ENCODE measurements at regions not wholly inside any gene's neighbourhood (a gene's known extent, or its start where the extent isn't known, plus 50 kb on each side); places are given as distances from the start of the nearest gene placed in this dataset.

GRCh38 chr11:70666311-70666710 is 268.0 kb downstream of the CTTN start:
- ATAC-seq (no peak), FAIRE-seq (no peak), DNase-seq (ENCODE audit: low spot score) (no peak)
- no peaks in the 10 kb centered on the region for H3K27me3 ChIP-seq (ENCODE audit: control insufficient read depth in 1 of 2, insufficient read depth in 2 of 2, low read length in 2 of 2)
- no TSS peak for BruUV-seq (replicated peaks)
- 0 out of 2 replicates have a peak, but pooled peaks have one; percentile 26 for TF ChIP-seq HIC2 (CRISPR knock-in tag; IDR thresholded peaks at IDR 0.05; ENCODE audit: low read depth)
- TF ChIP-seq ZNF431 (CRISPR knock-in tag; IDR thresholded peaks at IDR 0.05; ENCODE audit: borderline replicate concordance, low read depth): no peak
- no peak for TF ChIP-seq HNRNPUL1 (IDR thresholded peaks at IDR 0.05; ENCODE audit: low read depth, low read length)
- peak; percentile 38; the same call in 1 of the 2 replicates for TF ChIP-seq RARA (CRISPR knock-in tag; IDR thresholded peaks at IDR 0.05)
- no peak for TF ChIP-seq NR3C1 (CRISPR knock-in tag; IDR thresholded peaks at IDR 0.05)
- POLR2A ChIA-PET: no interaction called here
- H3K4me3 ChIP-seq (replicated peaks in 1 of 3; ENCODE audit: insufficient read depth in 1 of 3, low read depth in 2 of 3, low read length in 3 of 3): no peak overlapping the region
- peaks cover 11 to 14% of the 10 kb centered on the region in 2 experiments; a peak in 3 of 5 replicates for H3K36me3 ChIP-seq (replicated peaks in 1 of 2; ENCODE audit: control insufficient read depth in 1 of 2, insufficient read depth in 2 of 2, low read length in 2 of 2)
- no peak overlapping the region for H2AFZ ChIP-seq (ENCODE audit: low read length)
- H3K4me1 ChIP-seq (ENCODE audit: insufficient read depth, low read length): peaks cover 24% of the 10 kb centered on the region
- H4K20me1 ChIP-seq (ENCODE audit: insufficient read depth, low read length): peaks cover 9% of the 10 kb centered on the region; the same call in 1 of the 2 replicates
- H3K79me2 ChIP-seq (ENCODE audit: insufficient read depth, low read length): no peaks in the 10 kb centered on the region
- H3K27ac ChIP-seq (ENCODE audit: extremely low read length, insufficient read depth, low read length): no peak overlapping the region
- H3K9me3 ChIP-seq (ENCODE audit: low read length): no peaks in the 10 kb centered on the region
- H3K9ac ChIP-seq (ENCODE audit: insufficient read depth, low read depth, low read length): no peak overlapping the region
- no peak overlapping the region for H3K4me2 ChIP-seq (ENCODE audit: low read depth, low read length)
- WGBS (ENCODE audit: low lambda C conversion rate): 91% methylated on average over 6 of the region's 8 CpGs
- in situ Hi-C loops (cut with HindIII; ENCODE audit: extremely low pct_ligation_motif_present, low pct_unique_long_range_greater_than_20kb) (no loop called here), intact Hi-C loops (cut with micrococcal nuclease; ENCODE audit: unreplicated experiment) (no loop called here)
- CTCF ChIA-PET (ENCODE audit: low intra/inter-chr PET ratio, low total read pairs): no interaction called here

DNA sequence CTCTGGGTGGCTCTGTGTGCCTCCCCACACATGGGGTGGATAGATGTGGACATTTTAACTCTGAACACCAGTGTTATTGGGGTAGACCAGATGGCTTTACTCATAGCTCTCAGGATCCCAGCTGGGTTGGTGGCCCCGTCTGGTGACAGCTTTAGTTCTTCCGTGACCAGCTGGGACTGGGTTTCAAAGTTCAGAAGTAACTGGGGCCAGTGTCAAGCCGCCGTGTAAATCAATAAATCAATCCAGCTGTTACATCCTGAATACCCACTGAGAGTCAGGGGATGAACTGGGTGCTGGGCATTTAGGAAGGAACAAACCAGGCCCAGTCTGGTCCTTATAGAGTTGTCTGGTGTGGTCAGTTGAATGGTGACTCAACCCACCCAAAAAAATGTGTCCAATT is 269.4 kb downstream of the CTTN start:
- in situ Hi-C loops (cut with HindIII; ENCODE audit: extremely low pct_ligation_motif_present, low pct_unique_long_range_greater_than_20kb) (no loop called here), intact Hi-C loops (cut with micrococcal nuclease; ENCODE audit: unreplicated experiment) (no loop called here)
- FAIRE-seq (no peak), ATAC-seq (peak; percentile 74), DNase-seq (ENCODE audit: low spot score) (peak; percentile 13)
- H2AFZ ChIP-seq (ENCODE audit: low read length): no peak overlapping the region
- peaks cover 24% of the 10 kb centered on the region for H3K4me1 ChIP-seq (ENCODE audit: insufficient read depth, low read length)
- no peak overlapping the region for H3K4me3 ChIP-seq (replicated peaks in 1 of 3; ENCODE audit: insufficient read depth in 1 of 3, low read depth in 2 of 3, low read length in 3 of 3)
- no peaks in the 10 kb centered on the region for H3K27me3 ChIP-seq (ENCODE audit: control insufficient read depth in 1 of 2, insufficient read depth in 2 of 2, low read length in 2 of 2)
- no TSS peak for BruUV-seq (replicated peaks)
- WGBS (ENCODE audit: low lambda C conversion rate): 10% methylated on average over 2 of the region's 4 CpGs
- H3K36me3 ChIP-seq (replicated peaks in 1 of 2; ENCODE audit: control insufficient read depth in 1 of 2, insufficient read depth in 2 of 2, low read length in 2 of 2): peaks cover 10 to 14% of the 10 kb centered on the region in 2 experiments; a peak in 3 of 5 replicates
- no peak overlapping the region for H3K9ac ChIP-seq (ENCODE audit: insufficient read depth, low read depth, low read length)
- ChIA-PET CTCF (ENCODE audit: low intra/inter-chr PET ratio, low total read pairs) (no interaction called here), POLR2A (no interaction called here)
- H3K4me2 ChIP-seq (ENCODE audit: low read depth, low read length): no peak overlapping the region
- H3K27ac ChIP-seq (ENCODE audit: extremely low read length, insufficient read depth, low read length): no peak overlapping the region
- H4K20me1 ChIP-seq (ENCODE audit: insufficient read depth, low read length): peaks cover 9% of the 10 kb centered on the region; the same call in 1 of the 2 replicates
- no peaks in the 10 kb centered on the region for H3K9me3 ChIP-seq (ENCODE audit: low read length)
- H3K79me2 ChIP-seq (ENCODE audit: insufficient read depth, low read length): no peaks in the 10 kb centered on the region
- TF ChIP-seq ZNF547 (CRISPR knock-in tag; IDR thresholded peaks at IDR 0.05) (no peak), SAP130 (CRISPR knock-in tag; IDR thresholded peaks at IDR 0.05; ENCODE audit: low read depth) (peak; percentile 52; the same call in 1 of the 2 replicates), ZNF17 (CRISPR knock-in tag; IDR thresholded peaks at IDR 0.05) (no peak), ZNF678 (CRISPR knock-in tag; IDR thresholded peaks at IDR 0.05) (no peak), ZNF451 (CRISPR knock-in tag; IDR thresholded peaks at IDR 0.05) (no peak), ZNF749 (CRISPR knock-in tag; IDR thresholded peaks at IDR 0.05; ENCODE audit: borderline replicate concordance) (no peak), ATM (IDR thresholded peaks at IDR 0.05; ENCODE audit: borderline replicate concordance) (no peak), MBD4 (IDR thresholded peaks at IDR 0.05; ENCODE audit: borderline replicate concordance, low read length) (no peak), SNAPC5 (CRISPR knock-in tag; IDR thresholded peaks at IDR 0.05; ENCODE audit: borderline replicate concordance) (no peak), E2F1 (CRISPR knock-in tag; IDR thresholded peaks at IDR 0.05) (no peak)
- TF ChIP-seq, protein P1, sequence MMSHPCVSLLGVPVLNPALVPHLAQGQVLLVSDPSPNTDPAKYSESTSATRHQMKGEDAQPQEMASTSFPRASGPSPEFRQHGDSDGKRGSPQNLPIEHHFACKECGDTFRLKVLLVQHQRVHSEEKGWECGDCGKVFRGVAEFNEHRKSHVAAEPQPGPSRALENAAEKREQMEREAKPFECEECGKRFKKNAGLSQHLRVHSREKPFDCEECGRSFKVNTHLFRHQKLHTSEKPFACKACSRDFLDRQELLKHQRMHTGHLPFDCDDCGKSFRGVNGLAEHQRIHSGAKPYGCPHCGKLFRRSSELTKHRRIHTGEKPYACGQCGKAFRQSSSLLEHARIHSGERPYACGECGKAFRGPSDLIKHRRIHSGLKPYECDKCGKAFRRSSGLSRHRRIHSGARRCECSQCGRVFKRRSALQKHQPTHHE (CRISPR knock-in tag; IDR thresholded peaks at IDR 0.05; ENCODE audit: borderline replicate concordance): no peak
